GM12878 (cell line): ENCODE measurements at regions not wholly inside any gene's neighbourhood (a gene's known extent, or its start where the extent isn't known, plus 50 kb on each side); places are given as distances from the start of the nearest gene placed in this dataset.

Experiments
- ATAC-seq: fragments of 200-7000 bp; cut with Tn5 transposase; 3 replicates; pipeline ENCODE4 v1.9.1; 2020; ENCODE audit warnings: mild to moderate bottlenecking, moderate library complexity
- BruUV-seq: library from RNA; stranded (reverse); fragments of 400-500 nt; replicated peaks from 2 replicates; lab custom pipeline; 2021; lab: Mats Ljungman, UMichigan
- CTCF ChIA-PET: fragments of 300-600 bp; sonication (Branson Sonifier 250); formaldehyde crosslinking; extraction: SDS; loops from one replicate; lab custom pipeline; 2021; ENCODE audit warnings: inconsistent platforms; lab: Yijun Ruan, JAX
- POLR2A ChIA-PET: fragments of 350-600 bp; formaldehyde crosslinking; extraction: SDS; loops from one replicate; lab custom pipeline; 2021; ENCODE audit warnings: inconsistent platforms; lab: Charles Lee
- RAD21 ChIA-PET: fragments of 300-600 bp; sonication (Branson Sonifier 250); formaldehyde crosslinking; loops from one replicate; lab custom pipeline; 2023; ENCODE audit warnings: antibody characterized with exemption; ENCODE audit not compliant: unreplicated experiment; lab: Charles Lee
- SMC1A ChIA-PET: fragments of 300-600 bp; sonication (Branson Sonifier 250); formaldehyde crosslinking; loops from one replicate; lab custom pipeline; 2023; ENCODE audit not compliant: unreplicated experiment, uncharacterized antibody; lab: Charles Lee
- DNase-seq: peaks from one replicate; pipeline ENCODE4 v3.0.0-alpha.2; 2011; ENCODE audit warnings: low read depth, low spot score
- FAIRE-seq: peaks from 3 replicates; lab custom pipeline; 2011; peaks lifted over from hg19 to GRCh38; lab: Jason Lieb, UNC
- H2AFZ ChIP-seq: 2 replicates; pipeline ENCODE4 v1.6.0; 2011; ENCODE audit warnings: low read depth, low read length, control low read depth; ENCODE audit not compliant: control insufficient read depth
- H3K27ac ChIP-seq: 2 replicates; pipeline ENCODE4 v1.5.1; 2011; ENCODE audit warnings: control low read depth; ENCODE audit not compliant: control insufficient read depth, insufficient read depth
- H3K27me3 ChIP-seq, 2 experiments: replicated peaks in 1 of 2; 2 replicates each; pipeline versions ENCODE4 v1.6.0 to v1.6.1; 2011; ENCODE audit warnings: low read length in 1 of 2; ENCODE audit not compliant: control insufficient read depth in 2 of 2, insufficient read depth in 2 of 2
- H3K36me3 ChIP-seq, 2 experiments: 2 replicates each; pipeline ENCODE4 v1.5.1; 2011; ENCODE audit warnings: low read length in 1 of 2; ENCODE audit not compliant: control insufficient read depth in 2 of 2, insufficient read depth in 2 of 2
- H3K4me1 ChIP-seq: 2 replicates; pipeline ENCODE4 v1.6.1; 2011; ENCODE audit warnings: mild to moderate bottlenecking, low read length, moderate library complexity, mixed read lengths; ENCODE audit not compliant: control insufficient read depth, insufficient read depth
- H3K4me2 ChIP-seq: 2 replicates; pipeline ENCODE4 v1.6.0; 2011; ENCODE audit warnings: control low read depth; ENCODE audit not compliant: control insufficient read depth, insufficient read depth
- H3K4me3 ChIP-seq: fragments of 200-600 bp; sonication (generic); 2 replicates; pipeline ENCODE4 v1.5.1; 2016
- H3K79me2 ChIP-seq: 2 replicates; pipeline ENCODE4 v1.6.0; 2011; ENCODE audit warnings: low read length; ENCODE audit not compliant: control insufficient read depth, insufficient read depth
- H3K9ac ChIP-seq: 2 replicates; pipeline ENCODE4 v1.8.0; 2011; ENCODE audit warnings: low read length, control low read depth, mixed read lengths; ENCODE audit not compliant: control insufficient read depth, insufficient read depth
- H3K9me3 ChIP-seq: replicated peaks from 3 replicates; pipeline ENCODE4 v1.5.1; 2011; ENCODE audit warnings: mild to moderate bottlenecking, low read length; ENCODE audit not compliant: control insufficient read depth, insufficient read depth
- H4K20me1 ChIP-seq: 2 replicates; pipeline ENCODE4 v1.6.0; 2011; ENCODE audit not compliant: control insufficient read depth, insufficient read depth
- BRCA1 ChIP-seq: IDR thresholded peaks from 2 replicates; pipeline ENCODE4 v1.6.1; 2011; ENCODE audit warnings: low read depth, low read length, improper control_type of control experiment
- FOXK2 ChIP-seq: fragments of 450-650 bp; IDR thresholded peaks from 2 replicates; pipeline ENCODE4 v1.6.1; 2017; ENCODE audit warnings: mild to moderate bottlenecking, moderate library complexity
- IKZF2 ChIP-seq, 2 experiments: fragments of 450-650 bp; IDR thresholded peaks; 2 replicates each; pipeline ENCODE4 v1.6.1; 2017; ENCODE audit warnings: mild to moderate bottlenecking in 2 of 2, moderate library complexity in 2 of 2
- MTA3 ChIP-seq: IDR thresholded peaks from 2 replicates; pipeline ENCODE4 v1.6.1; 2012; ENCODE audit warnings: low read length, inconsistent platforms, borderline replicate concordance
- NFYA ChIP-seq: IDR thresholded peaks from 2 replicates; pipeline ENCODE4 v1.6.1; 2011; ENCODE audit warnings: low read depth, mild to moderate bottlenecking, low read length, improper control_type of control experiment, borderline replicate concordance
- PAX8 ChIP-seq: fragments of 450-650 bp; IDR thresholded peaks from 2 replicates; pipeline ENCODE4 v1.6.1; 2017; ENCODE audit warnings: mild to moderate bottlenecking, moderate library complexity
- RAD51 ChIP-seq: fragments of 450-650 bp; IDR thresholded peaks from 2 replicates; pipeline ENCODE4 v1.6.1; 2016; ENCODE audit warnings: moderate library complexity, mild to moderate bottlenecking, inconsistent platforms
- RELB ChIP-seq: fragments of 450-650 bp; IDR thresholded peaks from 2 replicates; pipeline ENCODE4 v1.6.1; 2017; ENCODE audit warnings: low read depth, mild to moderate bottlenecking, moderate library complexity
- SREBF1 ChIP-seq: IDR thresholded peaks from 2 replicates; pipeline ENCODE4 v1.6.1; 2012; ENCODE audit warnings: mild to moderate bottlenecking, low read length
- SRF ChIP-seq, 2 experiments: IDR thresholded peaks; 2 replicates each; pipeline ENCODE4 v1.6.1; 2011; ENCODE audit warnings: low read depth in 2 of 2, low read length in 2 of 2, mild to moderate bottlenecking in 1 of 2, moderate library complexity in 1 of 2
- ZBTB11 ChIP-seq: fragments of 450-650 bp; formaldehyde crosslinking; IDR thresholded peaks from 2 replicates; pipeline ENCODE4 v1.5.0; 2022; ENCODE audit warnings: mild to moderate bottlenecking, missing genetic modification characterization
- ZNF687 ChIP-seq: fragments of 450-650 bp; IDR thresholded peaks from 2 replicates; pipeline ENCODE4 v1.6.1; 2017; ENCODE audit warnings: mild to moderate bottlenecking, moderate library complexity
- WGBS: methylation state at CpG from one replicate; pipeline ENCODE4 v1.1.6; 2016; ENCODE audit warnings: low lambda C conversion rate; ENCODE audit not compliant: insufficient replicate concordance, insufficient coverage; ENCODE audit errors: missing lambda C conversion rate; 5-methylcytosine and 5-hydroxymethylcytosine counted together
- in situ Hi-C: fragments of 300-500 bp; cut with MboI; formaldehyde crosslinking; loops from 9 replicates; pipeline ENCODE4 v1.14.3; 2018; ENCODE audit warnings: mixed read lengths
- intact Hi-C: fragments of 100-400 bp; cut with micrococcal nuclease; formaldehyde crosslinking; loops from one replicate; pipeline ENCODE4 v1.14.2; 2022; ENCODE audit not compliant: unreplicated experiment

GRCh38 chr2:147348931-147349555, 495.8 kb upstream of the ACVR2A start (continued):
- no peak for TF ChIP-seq ZNF687

GRCh38 chr2:147346142-147346541, 498.7 kb upstream of the ACVR2A start:
- in situ Hi-C loops: no loop called here
- no peaks in the 10 kb centered on the region for H3K27me3 ChIP-seq

More at GRCh38 chr2:147346142-147346541, 498.7 kb upstream of the ACVR2A start:
- SMC1A ChIA-PET: interaction anchor here (1.7 kb wide), 1 partner anchor 13 kb away, joined by 4 read pairs; no protein-coding TSS in a partner anchor
- CTCF ChIA-PET: interaction anchor here (1.1 kb wide), 1 partner anchor 14 kb away, joined by 3 read pairs; no protein-coding TSS in a partner anchor
- Histone ChIP-seq H3K4me2 (no peak overlapping the region), H3K4me1 (no peaks in the 10 kb centered on the region), H3K79me2 (no peaks in the 10 kb centered on the region), H2AFZ (no peak overlapping the region), H3K4me3 (no peak overlapping the region), H3K27ac (no peak overlapping the region), H4K20me1 (no peaks in the 10 kb centered on the region), H3K36me3 (no peaks in the 10 kb centered on the region), H3K9ac (no peak overlapping the region), H3K9me3 (peaks cover 3% of the 10 kb centered on the region; the same call in 2 of the 3 replicates)
- RAD21 ChIA-PET: no interaction called here
- 87% methylated on average over 2 of the region's 2 CpGs for WGBS
- TF ChIP-seq FOXK2 (no peak), MTA3 (no peak), IKZF2 (IDR thresholded peaks at IDR 0.05) (no peak), SREBF1 (no peak), BRCA1 (no peak), SRF (IDR thresholded peaks at IDR 0.05; ENCODE audit: low read depth in 2 of 2, low read length in 2 of 2) (no peak), ZBTB11 (no peak), NFYA (no peak), RAD51 (no peak), PAX8 (no peak), RELB (no peak)
- DNase-seq (no peak), ATAC-seq (no peak), FAIRE-seq (no peak)
- BruUV-seq: no TSS peak
- POLR2A ChIA-PET: no interaction called here
- intact Hi-C loops: no loop called here
